ENCODE measurements at regions not wholly inside any gene's neighbourhood (a gene's known extent, or its start where the extent isn't known, plus 50 kb on each side); places are given as distances from the start of the nearest gene placed in this dataset.
A peak's percentile ranks its signal among the peaks of the same experiment; 100 is the strongest.
"Not testable (repeated sequence)": the region's sequence is repeated elsewhere in the genome, so short reads cannot be mapped to it uniquely, and the experiment has no call there.

- not testable (repeated sequence) for H3K36me3 ChIP-seq (ENCODE audit: control insufficient read depth in 1 of 2, insufficient read depth in 2 of 2, low read length in 2 of 2); H3K27me3 ChIP-seq (ENCODE audit: control insufficient read depth in 1 of 2, insufficient read depth in 2 of 2, low read length in 2 of 2); H3K4me3 ChIP-seq (ENCODE audit: low read depth in 1 of 2, low read length in 2 of 2); H3K9ac ChIP-seq (ENCODE audit: low read depth in 1 of 2, low read length in 2 of 2); H3K4me1 ChIP-seq (ENCODE audit: control insufficient read depth in 1 of 2, insufficient read depth in 2 of 2, low read length in 2 of 2); H3K27ac ChIP-seq (ENCODE audit: low read depth, low read length); H3K9me3 ChIP-seq (ENCODE audit: control insufficient read depth in 1 of 2, low read length in 2 of 2)
Observed at GRCh38 chr4:26064009-26064408, 150.0 kb downstream of the SMIM20 start.

- H3K36me3 ChIP-seq (ENCODE audit: control insufficient read depth in 1 of 2, insufficient read depth in 2 of 2, low read length in 2 of 2): no peaks in the 10 kb centered on the region
- H3K4me1 ChIP-seq (ENCODE audit: control insufficient read depth in 1 of 2, insufficient read depth in 2 of 2, low read length in 2 of 2): no peaks in the 10 kb centered on the region
- H3K4me3 ChIP-seq (ENCODE audit: low read depth in 1 of 2, low read length in 2 of 2): no peak overlapping the region
- no peak overlapping the region for H3K27ac ChIP-seq (ENCODE audit: low read depth, low read length)
- no peaks in the 10 kb centered on the region for H3K27me3 ChIP-seq (ENCODE audit: control insufficient read depth in 1 of 2, insufficient read depth in 2 of 2, low read length in 2 of 2)
- no peaks in the 10 kb centered on the region for H3K9me3 ChIP-seq (ENCODE audit: control insufficient read depth in 1 of 2, low read length in 2 of 2)
- H3K9ac ChIP-seq (ENCODE audit: low read depth in 1 of 2, low read length in 2 of 2): no peak overlapping the region
Observed at GRCh38 chr4:26065833-26066232, 151.8 kb downstream of the SMIM20 start.

- Histone ChIP-seq H3K27ac (ENCODE audit: low read depth, low read length) (no peak overlapping the region), H3K9ac (ENCODE audit: low read depth in 1 of 2, low read length in 2 of 2) (no peak overlapping the region)
Observed at GRCh38 chr4:26067035-26067434, 153.0 kb downstream of the SMIM20 start.

GRCh38 chr4:26069218-26069617 is 155.2 kb downstream of the SMIM20 start:
- no peaks in the 10 kb centered on the region for H3K36me3 ChIP-seq (ENCODE audit: control insufficient read depth in 1 of 2, insufficient read depth in 2 of 2, low read length in 2 of 2)
- no peaks in the 10 kb centered on the region for H3K27me3 ChIP-seq (ENCODE audit: control insufficient read depth in 1 of 2, insufficient read depth in 2 of 2, low read length in 2 of 2)
- peaks cover 0 to under 1% of the 10 kb centered on the region in 2 donors for H3K4me1 ChIP-seq (ENCODE audit: control insufficient read depth in 1 of 2, insufficient read depth in 2 of 2, low read length in 2 of 2)
- no peak overlapping the region for H3K4me3 ChIP-seq (ENCODE audit: low read depth in 1 of 2, low read length in 2 of 2)
- H3K27ac ChIP-seq (ENCODE audit: low read depth, low read length): no peak overlapping the region
- no peak overlapping the region for H3K9ac ChIP-seq (ENCODE audit: low read depth in 1 of 2, low read length in 2 of 2)
- H3K9me3 ChIP-seq (ENCODE audit: control insufficient read depth in 1 of 2, low read length in 2 of 2): no peaks in the 10 kb centered on the region

More at GRCh38 chr4:26067035-26067434, 153.0 kb downstream of the SMIM20 start:
- H3K27me3 ChIP-seq (ENCODE audit: control insufficient read depth in 1 of 2, insufficient read depth in 2 of 2, low read length in 2 of 2): no peaks in the 10 kb centered on the region
- no peak overlapping the region for H3K4me3 ChIP-seq (ENCODE audit: low read depth in 1 of 2, low read length in 2 of 2)
- no peaks in the 10 kb centered on the region for H3K4me1 ChIP-seq (ENCODE audit: control insufficient read depth in 1 of 2, insufficient read depth in 2 of 2, low read length in 2 of 2)
- no peaks in the 10 kb centered on the region for H3K36me3 ChIP-seq (ENCODE audit: control insufficient read depth in 1 of 2, insufficient read depth in 2 of 2, low read length in 2 of 2)
- no peaks in the 10 kb centered on the region for H3K9me3 ChIP-seq (ENCODE audit: control insufficient read depth in 1 of 2, low read length in 2 of 2)

- H3K4me1 ChIP-seq (ENCODE audit: control insufficient read depth in 1 of 2, insufficient read depth in 2 of 2, low read length in 2 of 2): peaks cover 0 to 15% of the 10 kb centered on the region in 2 donors
- H3K27ac ChIP-seq (ENCODE audit: low read depth, low read length): no peak overlapping the region
- H3K4me3 ChIP-seq (ENCODE audit: low read depth in 1 of 2, low read length in 2 of 2): no peak overlapping the region
- no peaks in the 10 kb centered on the region for H3K27me3 ChIP-seq (ENCODE audit: control insufficient read depth in 1 of 2, insufficient read depth in 2 of 2, low read length in 2 of 2)
- no peaks in the 10 kb centered on the region for H3K36me3 ChIP-seq (ENCODE audit: control insufficient read depth in 1 of 2, insufficient read depth in 2 of 2, low read length in 2 of 2)
- no peaks in the 10 kb centered on the region for H3K9me3 ChIP-seq (ENCODE audit: control insufficient read depth in 1 of 2, low read length in 2 of 2)
- H3K9ac ChIP-seq (ENCODE audit: low read depth in 1 of 2, low read length in 2 of 2): no peak overlapping the region
Observed at GRCh38 chr4:26071688-26072087, 157.7 kb downstream of the SMIM20 start.

- Histone ChIP-seq H3K36me3 (ENCODE audit: control insufficient read depth in 1 of 2, insufficient read depth in 2 of 2, low read length in 2 of 2) (no peaks in the 10 kb centered on the region), H3K9me3 (ENCODE audit: control insufficient read depth in 1 of 2, low read length in 2 of 2) (no peaks in the 10 kb centered on the region), H3K9ac (ENCODE audit: low read depth in 1 of 2, low read length in 2 of 2) (no peak overlapping the region), H3K4me1 (ENCODE audit: control insufficient read depth in 1 of 2, insufficient read depth in 2 of 2, low read length in 2 of 2) (peaks cover 0 to 15% of the 10 kb centered on the region in 2 donors), H3K27ac (ENCODE audit: low read depth, low read length) (peak overlapping the region; percentile 17), H3K27me3 (ENCODE audit: control insufficient read depth in 1 of 2, insufficient read depth in 2 of 2, low read length in 2 of 2) (no peaks in the 10 kb centered on the region), H3K4me3 (ENCODE audit: low read depth in 1 of 2, low read length in 2 of 2) (no peak overlapping the region)
Observed at GRCh38 chr4:26073886-26074560, 160.0 kb downstream of the SMIM20 start.

- Histone ChIP-seq H3K9ac (ENCODE audit: low read depth in 1 of 2, low read length in 2 of 2) (no peak overlapping the region), H3K27me3 (ENCODE audit: control insufficient read depth in 1 of 2, insufficient read depth in 2 of 2, low read length in 2 of 2) (no peaks in the 10 kb centered on the region), H3K4me3 (ENCODE audit: low read depth in 1 of 2, low read length in 2 of 2) (no peak overlapping the region), H3K9me3 (ENCODE audit: control insufficient read depth in 1 of 2, low read length in 2 of 2) (no peaks in the 10 kb centered on the region), H3K27ac (ENCODE audit: low read depth, low read length) (peak overlapping the region; percentile 17), H3K4me1 (ENCODE audit: control insufficient read depth in 1 of 2, insufficient read depth in 2 of 2, low read length in 2 of 2) (peaks cover 0 to 15% of the 10 kb centered on the region in 2 donors), H3K36me3 (ENCODE audit: control insufficient read depth in 1 of 2, insufficient read depth in 2 of 2, low read length in 2 of 2) (no peaks in the 10 kb centered on the region)
Observed at GRCh38 chr4:26074712-26075430, 160.9 kb downstream of the SMIM20 start.

- Histone ChIP-seq H3K9me3 (ENCODE audit: control insufficient read depth in 1 of 2, low read length in 2 of 2) (no peaks in the 10 kb centered on the region), H3K4me1 (ENCODE audit: control insufficient read depth in 1 of 2, insufficient read depth in 2 of 2, low read length in 2 of 2) (peaks cover 0 to 15% of the 10 kb centered on the region in 2 donors), H3K27ac (ENCODE audit: low read depth, low read length) (peak overlapping the region; percentile 41), H3K36me3 (ENCODE audit: control insufficient read depth in 1 of 2, insufficient read depth in 2 of 2, low read length in 2 of 2) (no peaks in the 10 kb centered on the region), H3K27me3 (ENCODE audit: control insufficient read depth in 1 of 2, insufficient read depth in 2 of 2, low read length in 2 of 2) (no peaks in the 10 kb centered on the region), H3K4me3 (ENCODE audit: low read depth in 1 of 2, low read length in 2 of 2) (no peak overlapping the region), H3K9ac (ENCODE audit: low read depth in 1 of 2, low read length in 2 of 2) (no peak overlapping the region)
Observed at GRCh38 chr4:26075583-26075982, 161.6 kb downstream of the SMIM20 start.

- Histone ChIP-seq H3K9ac (ENCODE audit: low read depth in 1 of 2, low read length in 2 of 2) (no peak overlapping the region), H3K4me3 (ENCODE audit: low read depth in 1 of 2, low read length in 2 of 2) (no peak overlapping the region), H3K27me3 (ENCODE audit: control insufficient read depth in 1 of 2, insufficient read depth in 2 of 2, low read length in 2 of 2) (peaks cover 0 to 2% of the 10 kb centered on the region in 2 donors), H3K36me3 (ENCODE audit: control insufficient read depth in 1 of 2, insufficient read depth in 2 of 2, low read length in 2 of 2) (no peaks in the 10 kb centered on the region), H3K27ac (ENCODE audit: low read depth, low read length) (peak overlapping the region; percentile 41), H3K4me1 (ENCODE audit: control insufficient read depth in 1 of 2, insufficient read depth in 2 of 2, low read length in 2 of 2) (peaks cover 0 to 15% of the 10 kb centered on the region in 2 donors), H3K9me3 (ENCODE audit: control insufficient read depth in 1 of 2, low read length in 2 of 2) (no peaks in the 10 kb centered on the region)
Observed at GRCh38 chr4:26076000-26076587, 162.1 kb downstream of the SMIM20 start.

- Histone ChIP-seq H3K9ac (ENCODE audit: low read depth in 1 of 2, low read length in 2 of 2) (no peak overlapping the region), H3K9me3 (ENCODE audit: control insufficient read depth in 1 of 2, low read length in 2 of 2) (no peaks in the 10 kb centered on the region), H3K4me1 (ENCODE audit: control insufficient read depth in 1 of 2, insufficient read depth in 2 of 2, low read length in 2 of 2) (peaks cover 0 to 15% of the 10 kb centered on the region in 2 donors), H3K27me3 (ENCODE audit: control insufficient read depth in 1 of 2, insufficient read depth in 2 of 2, low read length in 2 of 2) (peaks cover 0 to 2% of the 10 kb centered on the region in 2 donors), H3K27ac (ENCODE audit: low read depth, low read length) (no peak overlapping the region), H3K4me3 (ENCODE audit: low read depth in 1 of 2, low read length in 2 of 2) (no peak overlapping the region), H3K36me3 (ENCODE audit: control insufficient read depth in 1 of 2, insufficient read depth in 2 of 2, low read length in 2 of 2) (no peaks in the 10 kb centered on the region)
Observed at GRCh38 chr4:26076896-26077295, 162.9 kb downstream of the SMIM20 start.
